Embryonic facial prominence (tissue), 1 donor: ENCODE measurements at regions not wholly inside any gene's neighbourhood (a gene's known extent, or its start where the extent isn't known, plus 50 kb on each side); places are given as distances from the start of the nearest gene placed in this dataset.

Source experiments
- DNase-seq: peaks from one replicate; pipeline ENCODE4 v3.0.0-alpha.2; 2016; ENCODE audit errors: extremely low spot score

GRCh38 chr12:63250486-63250885 lies 99.5 kb upstream of the AVPR1A start:
- no peak for DNase-seq

GRCh38 chr12:63238892-63239291 lies 87.9 kb upstream of the AVPR1A start:
- no peak for DNase-seq

- no peak for DNase-seq
Observed at GRCh38 chr12:63232896-63233295, 81.9 kb upstream of the AVPR1A start.

DNA sequence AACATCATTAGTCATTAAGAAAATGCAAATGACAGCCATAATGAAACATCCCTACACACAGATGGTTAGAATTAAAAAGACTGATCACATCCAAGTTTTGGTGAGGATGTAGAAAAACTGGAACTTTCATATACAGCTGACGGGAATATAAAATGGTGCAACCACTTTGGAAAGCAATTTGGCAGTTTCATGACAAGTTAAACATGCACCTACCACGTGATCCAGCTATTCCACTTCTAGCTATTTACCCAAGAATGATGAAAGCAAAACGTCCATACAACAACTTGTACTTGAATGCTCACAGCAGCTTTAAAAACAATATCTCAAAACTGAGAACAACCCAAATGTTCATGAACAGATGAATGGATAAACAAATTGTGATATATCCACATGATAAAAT lies 77.9 kb upstream of the AVPR1A start:
- no peak for DNase-seq

- DNase-seq, result no peak
Observed at GRCh38 chr12:63226792-63227463, 75.9 kb upstream of the AVPR1A start.

GRCh38 chr12:63224396-63224795 lies 73.4 kb upstream of the AVPR1A start:
- DNase-seq, result no peak

DNA sequence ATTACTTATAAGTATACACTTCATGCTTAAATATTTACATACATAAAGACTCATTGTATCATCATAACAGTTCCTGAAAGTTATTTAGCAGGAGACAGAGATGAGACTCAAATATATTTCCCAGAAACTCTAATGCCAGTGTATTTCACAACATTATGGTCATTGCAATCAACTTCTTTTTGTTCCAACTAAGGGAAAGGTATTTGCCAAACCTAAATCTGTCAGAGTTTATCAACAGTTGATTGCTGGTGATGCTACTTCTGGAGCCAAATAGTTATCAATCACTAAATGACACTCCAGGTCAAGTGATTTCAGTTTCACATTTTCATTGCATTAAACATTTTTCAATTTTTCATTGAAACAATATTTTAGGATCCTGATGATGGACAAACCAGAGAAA lies 72.1 kb upstream of the AVPR1A start:
- DNase-seq, result no peak

DNA sequence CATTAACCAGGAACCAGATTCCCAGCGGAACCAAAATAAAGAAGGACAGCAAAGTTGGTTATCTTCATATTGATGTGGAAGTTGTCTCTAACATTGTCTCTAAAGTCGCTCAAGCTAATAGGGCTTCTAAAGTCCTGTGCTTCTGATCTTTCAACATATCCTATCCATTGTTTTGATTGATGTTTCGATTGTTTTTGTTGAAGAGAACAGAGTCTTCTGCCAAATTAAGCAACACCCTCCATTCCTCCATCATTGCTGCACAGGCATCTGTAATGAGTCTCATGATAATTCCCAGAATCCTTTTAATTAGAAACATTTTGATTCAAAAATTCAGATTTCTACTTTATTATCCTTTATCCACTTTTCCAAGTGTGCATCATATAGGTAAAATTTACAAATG lies 71.6 kb upstream of the AVPR1A start:
- DNase-seq, result no peak

- no peak for DNase-seq
Observed at GRCh38 chr12:63220921-63221320, 69.9 kb upstream of the AVPR1A start.

DNA sequence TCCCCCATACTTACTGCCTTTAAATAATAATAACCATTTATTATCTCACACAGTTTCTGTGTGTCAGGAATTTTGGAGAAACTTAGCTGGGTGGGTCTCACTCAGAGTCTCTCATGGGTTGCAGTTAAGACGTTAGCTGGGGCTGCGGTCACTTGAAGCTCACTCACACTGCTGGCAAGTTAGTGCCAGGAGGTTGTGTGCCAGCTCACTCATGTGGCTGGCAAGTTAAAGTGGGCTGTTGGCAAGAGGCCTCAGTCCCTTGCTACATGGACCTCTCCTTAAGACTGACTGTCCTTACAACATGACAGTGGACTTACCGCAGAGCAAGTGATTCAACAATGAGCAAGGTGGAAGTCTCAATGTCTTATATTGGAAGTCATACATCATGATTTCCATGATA lies 61.3 kb upstream of the AVPR1A start:
- DNase-seq, result no peak

- DNase-seq, result no peak
Observed at GRCh38 chr12:63208956-63209355, 58.0 kb upstream of the AVPR1A start.

- DNase-seq, result no peak
Observed at GRCh38 chr12:63206909-63207308, 55.9 kb upstream of the AVPR1A start.

DNA sequence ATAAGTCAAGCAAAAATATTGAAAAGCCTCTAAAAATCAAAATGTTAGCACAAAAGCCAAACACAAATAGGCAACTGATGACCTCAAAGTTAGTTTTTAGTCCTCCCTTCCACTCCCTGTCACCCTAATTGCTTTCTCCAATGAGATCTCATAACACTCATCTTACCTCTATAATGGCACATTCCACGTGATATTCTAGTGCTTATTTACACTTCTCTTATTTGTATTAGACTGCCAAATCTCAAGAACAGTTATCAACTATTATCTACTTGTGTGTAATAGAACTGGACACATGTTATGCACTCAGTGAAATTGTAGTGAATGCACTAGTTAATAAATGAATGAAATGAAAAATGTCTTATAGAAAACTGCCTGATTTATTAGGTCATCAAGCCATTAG lies 55.5 kb upstream of the AVPR1A start:
- DNase-seq, result no peak
